GM19328 (cell line): ENCODE measurements at regions not wholly inside any gene's neighbourhood (a gene's known extent, or its start where the extent isn't known, plus 50 kb on each side); places are given as distances from the start of the nearest gene placed in this dataset.

Source experiments
- ATAC-seq: cut with Tn5 transposase; IDR thresholded peaks from one replicate; pipeline ENCODE4 v1.9.1; 2021; ENCODE audit warnings: mild to moderate bottlenecking, moderate library complexity; ENCODE audit not compliant: unreplicated experiment

- ATAC-seq: no peak
Measured at GRCh38 chr2:103809941-103810441, 1043.9 kb upstream of the POU3F3 start.

DNA sequence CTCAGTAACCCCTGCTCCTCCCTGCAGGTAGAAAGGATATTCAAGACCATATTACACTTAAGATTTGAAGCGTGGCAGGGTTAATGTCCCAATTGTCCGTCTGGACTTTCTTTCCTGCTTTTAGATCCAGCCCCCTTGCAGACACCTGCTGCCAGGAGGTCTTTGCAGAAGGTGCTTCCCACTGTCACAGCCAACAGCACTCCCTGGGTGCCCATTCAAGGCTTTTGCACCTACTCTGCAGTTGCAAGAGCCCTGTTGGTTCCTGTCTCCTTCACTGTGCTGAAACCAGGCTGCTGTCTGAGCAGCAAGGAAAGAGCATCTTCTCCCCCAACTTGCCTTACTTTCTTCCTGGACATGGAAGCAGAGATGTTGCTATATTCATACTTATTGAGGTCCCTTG lies 1043.0 kb upstream of the POU3F3 start:
- no peak for ATAC-seq

GRCh38 chr2:103814016-103814415 lies 1039.9 kb upstream of the POU3F3 start:
- no peak for ATAC-seq

- ATAC-seq: no peak
Measured at GRCh38 chr2:103815731-103816130, 1038.2 kb upstream of the POU3F3 start.

DNA sequence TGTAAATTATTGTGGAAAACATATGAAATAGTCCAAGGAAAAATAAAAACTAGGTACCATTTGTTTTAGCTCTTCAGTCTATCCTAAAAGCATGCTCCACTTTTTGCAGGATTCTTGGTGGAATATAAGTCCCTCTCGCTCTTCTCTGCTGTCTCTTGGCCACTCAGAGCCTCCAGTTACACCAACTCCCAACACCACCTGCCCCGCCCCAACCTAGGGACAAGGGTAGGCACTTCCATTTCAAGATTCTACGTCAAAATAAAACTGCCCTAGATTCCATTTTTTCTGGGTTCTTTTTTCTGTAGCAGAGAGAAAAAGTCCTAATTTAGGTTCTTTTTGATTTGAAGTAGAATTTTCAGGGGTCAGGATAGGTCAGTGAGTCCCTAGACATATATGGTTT lies 1036.2 kb upstream of the POU3F3 start:
- ATAC-seq: no peak

DNA sequence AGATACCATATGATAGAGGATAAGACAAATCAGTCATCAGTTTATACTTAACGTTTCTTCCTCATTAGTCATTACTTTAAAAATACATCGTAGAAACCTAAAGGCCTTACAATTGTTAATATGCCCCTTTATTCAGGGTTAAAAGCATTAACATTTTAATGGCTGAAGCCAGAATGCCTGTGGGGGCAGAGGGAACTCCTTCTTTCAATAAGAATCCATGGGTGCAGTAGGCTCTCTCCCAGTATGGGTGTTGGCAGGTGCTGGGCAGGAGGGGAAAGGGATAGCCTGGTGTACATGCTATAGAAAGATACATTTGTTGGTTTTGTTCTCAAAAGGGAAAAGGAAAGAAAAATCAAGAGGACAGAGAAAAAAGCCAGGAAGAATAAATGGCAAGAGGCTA lies 1035.7 kb upstream of the POU3F3 start:
- no peak for ATAC-seq

- no peak for ATAC-seq
Measured at GRCh38 chr2:103819599-103819998, 1034.3 kb upstream of the POU3F3 start.

DNA sequence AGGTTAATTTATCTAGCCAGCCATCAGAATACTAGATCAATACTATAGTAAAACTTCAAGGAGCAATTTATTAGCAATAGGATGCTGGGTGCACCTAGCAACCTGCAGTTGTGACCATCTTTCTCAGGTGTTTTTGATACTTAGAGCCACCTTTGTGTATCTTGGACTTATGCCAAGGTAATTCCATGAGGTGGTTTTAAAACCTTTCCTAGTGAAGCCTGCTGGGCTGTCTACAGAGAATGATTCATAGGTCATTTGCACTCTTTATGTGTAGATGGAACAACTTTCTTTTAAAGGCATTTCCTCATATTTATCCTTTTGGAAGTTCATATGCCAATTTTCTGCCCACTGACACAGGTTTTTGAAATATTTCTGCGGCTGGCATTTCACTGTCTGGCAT lies 1030.1 kb upstream of the POU3F3 start:
- ATAC-seq: no peak

- no peak for ATAC-seq
Measured at GRCh38 chr2:103847276-103847675, 1006.6 kb upstream of the POU3F3 start.

- ATAC-seq: no peak
Measured at GRCh38 chr2:103859238-103859637, 994.7 kb upstream of the POU3F3 start.

- no peak for ATAC-seq
Measured at GRCh38 chr2:103860016-103860415, 993.9 kb upstream of the POU3F3 start.

DNA sequence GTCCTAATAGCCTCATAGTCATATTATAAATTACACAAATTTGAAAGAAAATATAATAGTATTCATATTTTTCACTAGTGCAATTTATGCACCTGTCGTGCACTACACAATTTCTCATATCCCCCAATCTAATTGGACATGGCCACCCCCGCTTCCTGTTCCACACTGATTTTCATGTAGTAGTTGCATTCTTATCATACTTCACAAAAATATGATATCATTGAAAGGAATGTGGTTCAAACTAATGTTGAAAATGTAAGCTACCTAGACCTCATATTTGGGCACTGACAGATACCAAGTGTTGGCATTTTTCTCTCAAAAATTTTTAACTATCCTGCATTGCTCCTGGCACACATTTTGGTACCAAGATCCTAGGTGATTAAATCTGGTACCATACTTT lies 985.5 kb upstream of the POU3F3 start:
- no peak for ATAC-seq

- no peak for ATAC-seq
Measured at GRCh38 chr2:103873716-103874351, 980.1 kb upstream of the POU3F3 start.

DNA sequence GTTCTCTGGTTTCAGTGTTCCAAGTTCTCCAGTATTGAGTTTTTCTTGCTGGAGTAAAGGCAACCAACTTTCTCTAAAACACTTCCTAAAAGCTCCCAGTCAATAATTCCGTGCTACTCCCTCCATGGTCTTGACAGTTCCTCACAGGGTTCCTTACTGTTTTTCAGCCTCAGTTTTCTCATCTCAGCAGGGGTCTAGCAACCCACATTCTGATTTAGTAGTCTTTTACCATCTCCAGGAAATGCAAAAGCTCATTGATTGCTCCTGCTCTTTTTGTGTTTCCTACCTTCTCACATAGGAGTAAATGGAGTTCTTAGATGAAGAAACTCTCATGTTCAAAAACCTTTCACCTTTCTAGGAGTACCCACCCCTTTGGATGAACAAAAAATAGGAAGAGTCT lies 978.8 kb upstream of the POU3F3 start:
- ATAC-seq: no peak

DNA sequence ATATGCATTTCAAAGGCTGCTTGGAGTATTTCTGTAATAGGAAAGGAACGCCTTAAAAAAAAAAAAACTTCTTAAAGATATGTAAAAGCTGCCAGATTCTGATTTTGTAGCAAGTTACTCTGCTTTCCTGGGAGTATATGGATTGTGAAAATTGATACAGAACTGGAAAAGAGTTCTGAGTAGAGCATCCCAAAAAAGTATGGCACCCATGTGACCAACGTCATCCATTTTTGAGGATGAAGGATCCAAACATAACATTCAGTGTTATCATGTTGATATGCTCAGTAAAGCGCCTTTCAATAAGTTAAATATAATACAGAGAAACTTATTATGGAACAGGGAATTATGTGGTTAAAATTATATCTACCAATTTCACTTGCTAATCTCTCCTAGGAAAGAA lies 978.4 kb upstream of the POU3F3 start:
- no peak for ATAC-seq

GRCh38 chr2:103876611-103877010 lies 977.3 kb upstream of the POU3F3 start:
- no peak for ATAC-seq

- ATAC-seq: no peak
Measured at GRCh38 chr2:103879101-103879500, 974.8 kb upstream of the POU3F3 start.

DNA sequence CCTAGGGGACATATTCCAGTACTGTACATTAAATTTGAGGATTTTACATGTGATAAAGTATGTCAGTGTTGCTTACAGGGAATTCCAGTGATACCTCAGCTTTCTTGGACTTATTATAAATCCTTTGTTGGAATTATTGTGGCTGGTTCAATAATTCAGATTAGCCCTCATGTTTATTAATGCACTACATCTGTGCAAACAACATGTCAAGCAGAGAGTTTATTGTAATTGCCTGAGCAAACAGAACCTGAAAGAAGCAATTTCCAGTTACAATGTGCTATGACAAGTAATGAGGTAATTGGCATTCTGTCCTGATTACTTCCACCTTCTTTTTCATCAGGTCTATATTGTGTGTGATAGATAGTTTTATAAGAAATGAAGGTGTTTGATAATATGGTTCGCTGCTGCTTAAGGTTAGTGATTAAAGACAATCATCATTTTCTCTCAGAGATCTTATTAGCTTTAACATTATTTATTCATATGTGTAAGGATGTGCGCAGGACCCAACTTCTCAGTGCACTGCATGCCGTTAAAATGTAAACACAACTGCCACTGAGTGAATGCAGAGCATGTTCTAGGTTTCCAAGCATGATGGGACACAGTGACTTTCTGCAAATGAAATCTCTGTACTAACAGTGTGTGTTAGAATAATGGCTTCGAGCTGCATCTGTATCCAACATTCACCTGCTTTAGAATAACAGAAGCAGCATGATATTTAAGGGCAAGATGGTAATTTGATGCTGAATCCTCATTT lies 973.7 kb upstream of the POU3F3 start:
- ATAC-seq: no peak

GRCh38 chr2:103887625-103888024 lies 966.3 kb upstream of the POU3F3 start:
- ATAC-seq: no peak

DNA sequence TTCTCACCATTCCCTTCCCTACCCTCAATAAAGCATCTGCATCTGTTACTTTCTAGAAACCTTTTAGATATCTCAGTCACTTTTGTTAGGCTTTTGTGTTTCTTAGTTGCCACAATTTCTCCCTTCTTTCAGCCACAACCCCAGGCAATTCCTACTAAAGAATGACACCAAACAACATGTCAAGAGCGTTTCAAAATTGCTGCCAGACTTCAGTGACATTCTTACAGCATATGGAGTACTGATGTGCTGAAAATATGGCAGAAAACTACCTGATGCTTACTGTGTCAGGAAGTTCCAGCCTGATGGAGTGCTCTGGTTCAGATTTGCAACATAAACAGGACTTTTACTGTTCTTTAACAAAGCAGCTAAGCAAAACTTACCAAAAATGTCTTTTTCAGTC lies 957.7 kb upstream of the POU3F3 start:
- ATAC-seq: no peak

- no peak for ATAC-seq
Measured at GRCh38 chr2:103898561-103898960, 955.4 kb upstream of the POU3F3 start.

DNA sequence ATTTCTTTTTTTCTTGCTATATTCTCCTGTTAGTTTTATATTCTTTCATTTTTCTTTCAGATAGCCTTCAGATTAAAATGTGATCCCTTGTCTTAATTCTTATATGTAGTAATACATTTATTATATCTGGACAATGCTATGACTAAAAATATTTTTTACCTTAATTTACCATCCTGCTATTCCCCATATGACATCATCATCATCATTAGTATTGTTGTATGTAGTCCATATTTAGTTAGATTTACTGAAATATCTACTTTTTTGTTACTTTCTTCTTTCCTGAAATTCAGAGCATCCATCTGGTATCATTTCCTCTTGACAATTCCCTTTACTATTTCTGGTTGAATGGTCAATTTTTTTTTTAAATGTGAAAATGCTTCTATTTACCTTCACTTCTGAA lies 951.6 kb upstream of the POU3F3 start:
- no peak for ATAC-seq

- no peak for ATAC-seq
Measured at GRCh38 chr2:103921161-103921560, 932.8 kb upstream of the POU3F3 start.
